WTC11 (cell line): ENCODE measurements at regions not wholly inside any gene's neighbourhood (a gene's known extent, or its start where the extent isn't known, plus 50 kb on each side); places are given as distances from the start of the nearest gene placed in this dataset.
A peak's percentile ranks its signal among the peaks of the same experiment; 100 is the strongest.
"Not testable (repeated sequence)": the region's sequence is repeated elsewhere in the genome, so short reads cannot be mapped to it uniquely, and the experiment has no call there.

Source experiments
- ATAC-seq: fragments of 200-7000 bp; cut with Tn5 transposase; 2 replicates; pipeline ENCODE4 v1.10.0; 2021; ENCODE audit warnings: mild to moderate bottlenecking, moderate library complexity
- CTCF ChIA-PET: fragments of 300-600 bp; sonication (Branson Sonifier 250); formaldehyde crosslinking; loops from one replicate; lab custom pipeline; 2021; ENCODE audit warnings: antibody characterized with exemption; lab: Charles Lee
- POLR2A ChIA-PET: fragments of 350-600 bp; sonication (Branson Sonifier 250); formaldehyde crosslinking; loops from one replicate; lab custom pipeline; 2021; ENCODE audit warnings: antibody characterized with exemption; lab: Charles Lee
- DNase-seq: peaks from one replicate; pipeline ENCODE4 v3.0.0; 2021; ENCODE audit warnings: low spot score
- H3K27ac Mint-ChIP-seq: 2 replicates; pipeline ENCODE4 v1.8.0; 2021; ENCODE audit warnings: mixed read lengths
- H3K27me3 Mint-ChIP-seq: 2 replicates; pipeline ENCODE4 v1.8.0; 2021; ENCODE audit warnings: low read depth, mild to moderate bottlenecking, moderate library complexity, mixed read lengths
- H3K36me3 Mint-ChIP-seq: 2 replicates; pipeline ENCODE4 v1.8.0; 2021; ENCODE audit warnings: mixed read lengths
- H3K4me1 Mint-ChIP-seq: 2 replicates; pipeline ENCODE4 v1.8.0; 2022; ENCODE audit warnings: mixed read lengths
- H3K4me3 Mint-ChIP-seq: 2 replicates; pipeline ENCODE4 v1.8.0; 2021; ENCODE audit warnings: mild to moderate bottlenecking, moderate library complexity, mixed read lengths
- H3K9me3 Mint-ChIP-seq: 2 replicates; pipeline ENCODE4 v1.8.0; 2021; ENCODE audit warnings: mixed read lengths
- AR ChIP-seq: fragments of 250-450 bp; sonication (Bioruptor Pico); IDR thresholded peaks from 2 replicates; pipeline ENCODE4 v1.9.0; 2021; ENCODE audit warnings: mild to moderate bottlenecking
- ARID4B ChIP-seq: sonication (generic); formaldehyde crosslinking; IDR thresholded peaks from 2 replicates; pipeline ENCODE4 v1.8.0; 2023; ENCODE audit warnings: missing genetic modification reagents, mild to moderate bottlenecking, borderline replicate concordance
- CDX4 ChIP-seq: fragments of 250-450 bp; sonication (Bioruptor Pico); IDR thresholded peaks from 2 replicates; pipeline ENCODE4 v1.9.0; 2021; ENCODE audit warnings: moderate library complexity, mild to moderate bottlenecking, inconsistent platforms, borderline replicate concordance
- CTCF ChIP-seq: fragments of 200-600 bp; IDR thresholded peaks from 2 replicates; pipeline ENCODE4 v1.8.0; 2022; ENCODE audit warnings: antibody characterized with exemption
- MAX ChIP-seq: sonication (generic); formaldehyde crosslinking; IDR thresholded peaks from 2 replicates; pipeline ENCODE4 v1.8.0; 2022; ENCODE audit warnings: mild to moderate bottlenecking, missing genetic modification reagents
- OVOL2 ChIP-seq: fragments of 250-450 bp; sonication (Bioruptor Pico); IDR thresholded peaks from 2 replicates; pipeline ENCODE4 v1.9.0; 2021; ENCODE audit warnings: mild to moderate bottlenecking, borderline replicate concordance
- ZBTB43 ChIP-seq: sonication (generic); formaldehyde crosslinking; IDR thresholded peaks from 2 replicates; pipeline ENCODE4 v1.8.1; 2023; ENCODE audit warnings: mild to moderate bottlenecking, missing genetic modification reagents
- ZMAT4 ChIP-seq: fragments of 250-450 bp; sonication (Bioruptor Pico); IDR thresholded peaks from 2 replicates; pipeline ENCODE4 v1.9.0; 2021; ENCODE audit warnings: mild to moderate bottlenecking
- ZNF423 ChIP-seq: fragments of 250-450 bp; sonication (Bioruptor Pico); IDR thresholded peaks from 2 replicates; pipeline ENCODE4 v2.1.2; 2022; ENCODE audit warnings: mild to moderate bottlenecking, moderate library complexity
- ZNF512 ChIP-seq: sonication (generic); formaldehyde crosslinking; IDR thresholded peaks from 2 replicates; pipeline ENCODE4 v1.8.1; 2022; ENCODE audit warnings: missing genetic modification reagents, borderline replicate concordance
- ZNF532 ChIP-seq: fragments of 250-450 bp; sonication (Bioruptor Pico); IDR thresholded peaks from 2 replicates; pipeline ENCODE4 v1.9.0; 2021; ENCODE audit warnings: mild to moderate bottlenecking, borderline replicate concordance
- ZNF671 ChIP-seq: fragments of 250-450 bp; sonication (Bioruptor Pico); IDR thresholded peaks from 2 replicates; pipeline ENCODE4 v1.8.0; 2021; ENCODE audit warnings: mild to moderate bottlenecking

- peak; percentile 89 for TF ChIP-seq CTCF
- TF ChIP-seq, all 79 proteins: peak for 1; not testable (repeated sequence) for 78
- H3K36me3 Mint-ChIP-seq, H3K9me3 Mint-ChIP-seq, H3K27me3 Mint-ChIP-seq, H3K27ac Mint-ChIP-seq, POLR2A ChIA-PET: not testable (repeated sequence)
- peaks cover 17% of the 10 kb centered on the region for H3K4me1 Mint-ChIP-seq
- peak; percentile 53 for ATAC-seq
- H3K4me3 Mint-ChIP-seq: peak overlapping the region; percentile 62
- peak; percentile 85 for DNase-seq
- CTCF ChIA-PET: interaction anchor here (0.6 to 3.3 kb wide), 32 partner anchors 8 to 827 kb away, joined by 3 to 33 read pairs (median 4); no protein-coding TSS in a partner anchor
Measured at GRCh38 chr15:77910030-77910911, 167.2 kb downstream of the TBC1D2B start.

- ATAC-seq: no peak
- POLR2A ChIA-PET: no interaction called here
- DNase-seq: no peak
- Mint-ChIP-seq H3K27ac (no peak overlapping the region), H3K36me3 (no peaks in the 10 kb centered on the region), H3K4me3 (no peak overlapping the region), H3K4me1 (peaks cover 17% of the 10 kb centered on the region), H3K9me3 (no peaks in the 10 kb centered on the region), H3K27me3 (peaks cover 3% of the 10 kb centered on the region; the same call in 1 of the 2 replicates)
- CTCF ChIA-PET: interaction anchor here (0.9 to 3.3 kb wide), 19 partner anchors 7 to 828 kb away, joined by 3 to 33 read pairs (median 6); partner anchors contain the start of gene CIB2
- no peak for TF ChIP-seq MAX (CRISPR knock-in tag)
- no peak for TF ChIP-seq ARID4B (CRISPR knock-in tag)
- no peak for TF ChIP-seq CDX4 (CRISPR knock-in tag)
- no peak for TF ChIP-seq ZMAT4 (CRISPR knock-in tag)
- no peak for TF ChIP-seq OVOL2 (CRISPR knock-in tag)
- no peak for TF ChIP-seq ZNF532 (CRISPR knock-in tag)
- TF ChIP-seq AR (CRISPR knock-in tag): no peak
- no peak for TF ChIP-seq ZNF671
- TF ChIP-seq ZBTB43 (CRISPR knock-in tag): no peak
- TF ChIP-seq ZNF512: no peak
- no peak for TF ChIP-seq ZNF423 (CRISPR knock-in tag)
Measured at GRCh38 chr15:77909182-77909940, 168.2 kb downstream of the TBC1D2B start.
